Activated CD4-positive, alpha-beta T cell treated with anti-CD3 and anti-CD28 coated beads for 36 hours (primary cell): ENCODE measurements at regions not wholly inside any gene's neighbourhood (a gene's known extent, or its start where the extent isn't known, plus 50 kb on each side); places are given as distances from the start of the nearest gene placed in this dataset.
A peak's percentile ranks its signal among the peaks of the same experiment; 100 is the strongest.

Experiments used
- ATAC-seq: fragments of 200-7000 bp; cut with Tn5 transposase; one replicate; pipeline ENCODE4 v1.10.0; 2021; ENCODE audit warnings: mild to moderate bottlenecking, moderate library complexity
- CTCF ChIA-PET: fragments of 350-600 bp; sonication (Branson Sonifier 250); formaldehyde crosslinking; loops from one replicate; lab custom pipeline; 2021; ENCODE audit warnings: antibody characterized with exemption; lab: Charles Lee
- POLR2A ChIA-PET: fragments of 350-600 bp; sonication (Branson Sonifier 250); formaldehyde crosslinking; loops from one replicate; lab custom pipeline; 2021; ENCODE audit warnings: antibody characterized with exemption, inconsistent platforms; lab: Charles Lee
- DNase-seq: peaks from one replicate; pipeline ENCODE4 v3.0.0-alpha.2; 2020
- H3K27ac Mint-ChIP-seq: one replicate; pipeline ENCODE4 v1.8.0; 2021; ENCODE audit warnings: mixed read lengths
- H3K27me3 Mint-ChIP-seq: one replicate; pipeline ENCODE4 v1.8.0; 2021; ENCODE audit warnings: mixed read lengths
- H3K36me3 Mint-ChIP-seq: one replicate; pipeline ENCODE4 v1.8.0; 2021; ENCODE audit warnings: low read depth, mixed read lengths
- H3K4me1 Mint-ChIP-seq: one replicate; pipeline ENCODE4 v1.8.0; 2021; ENCODE audit warnings: mixed read lengths
- H3K4me3 Mint-ChIP-seq: one replicate; pipeline ENCODE4 v1.8.0; 2021; ENCODE audit warnings: mild to moderate bottlenecking, moderate library complexity, mixed read lengths
- H3K9me3 Mint-ChIP-seq: one replicate; pipeline ENCODE4 v1.8.0; 2021; ENCODE audit warnings: low read depth, mixed read lengths
- intact Hi-C, 2 experiments: fragments of 100-400 bp; cut with DNase I in 1 of 2; cut with micrococcal nuclease in 1 of 2; formaldehyde crosslinking; loops; one replicate each; pipeline versions ENCODE4 v1.14.2 to v1.15.1; 2022 to 2024; cut with DNase I, micrococcal nuclease

GRCh38 chr14:73800970-73801515 is 50.6 kb upstream of the PTGR2 start:
- no peaks in the 10 kb centered on the region for H3K4me1 Mint-ChIP-seq
- intact Hi-C loops = no loop called here
- no peak overlapping the region for H3K27ac Mint-ChIP-seq
- H3K27me3 Mint-ChIP-seq = no peaks in the 10 kb centered on the region
- no peak overlapping the region for H3K4me3 Mint-ChIP-seq
- ChIA-PET CTCF (interaction anchor here (1.7 kb wide), 1 partner anchor 24 kb away, joined by 8 read pairs; no protein-coding TSS in a partner anchor), POLR2A (interaction anchor here (0.5 kb wide), 1 partner anchor 737 kb away, joined by 5 read pairs; no protein-coding TSS in a partner anchor)
- H3K9me3 Mint-ChIP-seq = no peaks in the 10 kb centered on the region
- ATAC-seq (no peak), DNase-seq (no peak)
- no peaks in the 10 kb centered on the region for H3K36me3 Mint-ChIP-seq

- ATAC-seq (no peak), DNase-seq (no peak)
- intact Hi-C loops = no loop called here
- ChIA-PET CTCF (interaction anchor here (1.0 to 1.5 kb wide), 5 partner anchors 12 to 48 kb away, joined by 3 to 5 read pairs (median 4); no protein-coding TSS in a partner anchor), POLR2A (no interaction called here)
- H3K4me1 Mint-ChIP-seq = no peaks in the 10 kb centered on the region
- no peaks in the 10 kb centered on the region for H3K9me3 Mint-ChIP-seq
- no peak overlapping the region for H3K4me3 Mint-ChIP-seq
- H3K27ac Mint-ChIP-seq = no peak overlapping the region
- H3K27me3 Mint-ChIP-seq = no peaks in the 10 kb centered on the region
- H3K36me3 Mint-ChIP-seq = no peaks in the 10 kb centered on the region
Observed at GRCh38 chr14:73797543-73798265, 53.9 kb upstream of the PTGR2 start.

GRCh38 chr14:73796893-73797542 is 54.6 kb upstream of the PTGR2 start:
- DNase-seq (no peak), ATAC-seq (no peak)
- Mint-ChIP-seq H3K4me3 (no peak overlapping the region), H3K36me3 (no peaks in the 10 kb centered on the region), H3K27ac (no peak overlapping the region), H3K27me3 (no peaks in the 10 kb centered on the region), H3K4me1 (no peaks in the 10 kb centered on the region), H3K9me3 (no peaks in the 10 kb centered on the region)
- ChIA-PET POLR2A (interaction anchor here (0.6 kb wide), 1 partner anchor 14 kb away, joined by 11 read pairs; no protein-coding TSS in a partner anchor), CTCF (interaction anchor here (1.0 to 1.5 kb wide), 5 partner anchors 12 to 47 kb away, joined by 3 to 5 read pairs (median 4); no protein-coding TSS in a partner anchor)
- intact Hi-C loops = no loop called here

GRCh38 chr14:73796415-73796814 is 55.2 kb upstream of the PTGR2 start:
- no peak overlapping the region for H3K4me3 Mint-ChIP-seq
- intact Hi-C loops = no loop called here
- CTCF ChIA-PET = interaction anchor here (1.1 kb wide), 1 partner anchor 11 kb away, joined by 4 read pairs; no protein-coding TSS in a partner anchor
- no peak for ATAC-seq
- POLR2A ChIA-PET = interaction anchor here (0.6 kb wide), 1 partner anchor 14 kb away, joined by 11 read pairs; no protein-coding TSS in a partner anchor
- H3K27me3 Mint-ChIP-seq = no peaks in the 10 kb centered on the region
- H3K36me3 Mint-ChIP-seq = no peaks in the 10 kb centered on the region
- no peaks in the 10 kb centered on the region for H3K4me1 Mint-ChIP-seq
- H3K9me3 Mint-ChIP-seq = no peaks in the 10 kb centered on the region
- H3K27ac Mint-ChIP-seq = no peak overlapping the region
- no peak for DNase-seq

GRCh38 chr14:73795974-73796373 is 55.7 kb upstream of the PTGR2 start:
- no peak for DNase-seq
- Mint-ChIP-seq H3K36me3 (no peaks in the 10 kb centered on the region), H3K4me1 (no peaks in the 10 kb centered on the region), H3K4me3 (no peak overlapping the region), H3K9me3 (no peaks in the 10 kb centered on the region), H3K27me3 (no peaks in the 10 kb centered on the region), H3K27ac (no peak overlapping the region)
- intact Hi-C loops = no loop called here
- ChIA-PET CTCF (no interaction called here), POLR2A (no interaction called here)
- ATAC-seq = no peak

- no peak for DNase-seq
- no peak for ATAC-seq
- intact Hi-C loops = no loop called here
- Mint-ChIP-seq H3K4me3 (no peak overlapping the region), H3K27me3 (no peaks in the 10 kb centered on the region), H3K9me3 (no peaks in the 10 kb centered on the region), H3K4me1 (no peaks in the 10 kb centered on the region), H3K36me3 (no peaks in the 10 kb centered on the region), H3K27ac (no peak overlapping the region)
- CTCF ChIA-PET = interaction anchor here (1.0 kb wide), 1 partner anchor 30 kb away, joined by 4 read pairs; no protein-coding TSS in a partner anchor
- POLR2A ChIA-PET = no interaction called here
Observed at GRCh38 chr14:73795466-73795865, 56.2 kb upstream of the PTGR2 start.

GRCh38 chr14:73794146-73794545 is 57.5 kb upstream of the PTGR2 start:
- no peaks in the 10 kb centered on the region for H3K36me3 Mint-ChIP-seq
- peaks cover 5% of the 10 kb centered on the region for H3K4me1 Mint-ChIP-seq
- H3K4me3 Mint-ChIP-seq = no peak overlapping the region
- H3K27ac Mint-ChIP-seq = no peak overlapping the region
- intact Hi-C loops = no loop called here
- POLR2A ChIA-PET = no interaction called here
- no peaks in the 10 kb centered on the region for H3K9me3 Mint-ChIP-seq
- CTCF ChIA-PET = interaction anchor here (0.6 kb wide), 1 partner anchor 22 kb away, joined by 3 read pairs; no protein-coding TSS in a partner anchor
- no peak for ATAC-seq
- DNase-seq = no peak
- H3K27me3 Mint-ChIP-seq = no peaks in the 10 kb centered on the region

GRCh38 chr14:73792481-73792880 is 59.1 kb upstream of the PTGR2 start:
- Mint-ChIP-seq H3K27me3 (no peaks in the 10 kb centered on the region), H3K27ac (no peak overlapping the region), H3K4me3 (no peak overlapping the region), H3K9me3 (no peaks in the 10 kb centered on the region), H3K36me3 (no peaks in the 10 kb centered on the region), H3K4me1 (peaks cover 21% of the 10 kb centered on the region)
- intact Hi-C loops = no loop called here
- POLR2A ChIA-PET = no interaction called here
- CTCF ChIA-PET = interaction anchor here (0.8 kb wide), 1 partner anchor 20 kb away, joined by 3 read pairs; no protein-coding TSS in a partner anchor
- DNase-seq (no peak), ATAC-seq (no peak)

- ATAC-seq = no peak
- Mint-ChIP-seq H3K27ac (no peak overlapping the region), H3K27me3 (no peaks in the 10 kb centered on the region), H3K36me3 (peaks cover 6% of the 10 kb centered on the region), H3K4me1 (peaks cover 27% of the 10 kb centered on the region), H3K9me3 (no peaks in the 10 kb centered on the region), H3K4me3 (no peak overlapping the region)
- DNase-seq = no peak
- intact Hi-C loops = loop anchor here in 1 of 2 experiments (2.0 to 5.0 kb wide), 2 partner anchors 35 to 38 kb away; no protein-coding TSS in a partner anchor
- CTCF ChIA-PET = interaction anchor here (2.5 kb wide), 1 partner anchor 47 kb away, joined by 7 read pairs; no protein-coding TSS in a partner anchor
- POLR2A ChIA-PET = no interaction called here
Observed at GRCh38 chr14:73789989-73790581, 61.5 kb upstream of the PTGR2 start.

GRCh38 chr14:73788701-73789551 is 62.7 kb upstream of the PTGR2 start:
- H3K4me3 Mint-ChIP-seq = no peak overlapping the region
- DNase-seq = no peak

More at GRCh38 chr14:73788701-73789551, 62.7 kb upstream of the PTGR2 start:
- POLR2A ChIA-PET = interaction anchor here (0.8 to 4.9 kb wide), 3 partner anchors 26 to 35 kb away, joined by 4 to 43 read pairs (median 4); a partner anchor contains a TSS
- H3K27ac Mint-ChIP-seq = peak overlapping the region; percentile 95
- no peak for ATAC-seq
- H3K9me3 Mint-ChIP-seq = no peaks in the 10 kb centered on the region
- H3K4me1 Mint-ChIP-seq = peaks cover 38% of the 10 kb centered on the region
- intact Hi-C loops = loop anchor here in 1 of 2 experiments (2.0 to 5.0 kb wide), 2 partner anchors 36 to 37 kb away; no protein-coding TSS in a partner anchor
- CTCF ChIA-PET = interaction anchor here (0.7 to 6.4 kb wide), 14 partner anchors 10 to 110 kb away, joined by 3 to 68 read pairs (median 6); a partner anchor contains a TSS
- peaks cover 6% of the 10 kb centered on the region for H3K36me3 Mint-ChIP-seq
- H3K27me3 Mint-ChIP-seq = no peaks in the 10 kb centered on the region
